NCI-H1092 treated with DMSO at 0.1 percent for 48 hours (cell line): ENCODE measurements at regions not wholly inside any gene's neighbourhood (a gene's known extent, or its start where the extent isn't known, plus 50 kb on each side); places are given as distances from the start of the nearest gene placed in this dataset.
"Not testable (repeated sequence)": the region's sequence is repeated elsewhere in the genome, so short reads cannot be mapped to it uniquely, and the experiment has no call there.

ENCODE experiments used
- DNase-seq: peaks from one replicate; lab custom pipeline; 2025; lab: John Stamatoyannopoulos, UW

DNA sequence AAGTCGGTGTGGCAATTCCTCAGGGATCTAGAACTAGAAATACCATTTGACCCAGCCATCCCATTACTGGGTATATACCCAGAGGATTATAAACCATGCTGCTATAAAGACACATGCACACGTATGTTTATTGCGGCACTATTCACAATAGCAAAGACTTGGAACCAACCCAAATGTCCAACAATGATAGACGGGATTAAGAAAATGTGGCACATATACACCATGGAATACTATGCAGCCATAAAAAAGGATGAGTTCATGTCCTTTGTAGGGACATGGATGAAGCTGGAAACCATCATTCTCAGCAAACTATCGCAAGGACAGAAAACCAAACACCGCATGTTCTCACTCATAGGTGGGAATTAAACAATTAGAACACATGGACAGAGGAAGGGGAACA lies 80.6 kb upstream of the ST3GAL5 start:
- not testable (repeated sequence) for DNase-seq

DNA sequence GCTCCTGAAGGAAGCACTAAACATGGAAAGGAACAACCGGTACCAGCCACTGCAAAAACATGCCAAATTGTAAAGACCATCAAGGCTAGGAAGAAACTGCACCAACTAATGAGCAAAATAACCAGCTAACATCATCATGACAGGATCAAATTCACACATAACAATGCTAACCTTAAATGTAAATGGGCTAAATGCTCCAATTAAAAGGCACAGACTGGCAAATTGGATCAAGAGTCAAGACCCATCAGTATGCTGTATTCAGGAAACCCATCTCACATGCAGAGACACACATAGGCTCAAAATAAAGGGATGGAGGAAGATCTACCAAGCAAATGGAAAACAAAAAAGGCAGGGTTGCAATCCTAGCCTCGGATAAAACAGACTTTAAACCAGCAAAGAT lies 77.0 kb upstream of the ST3GAL5 start:
- DNase-seq, result not testable (repeated sequence)

DNA sequence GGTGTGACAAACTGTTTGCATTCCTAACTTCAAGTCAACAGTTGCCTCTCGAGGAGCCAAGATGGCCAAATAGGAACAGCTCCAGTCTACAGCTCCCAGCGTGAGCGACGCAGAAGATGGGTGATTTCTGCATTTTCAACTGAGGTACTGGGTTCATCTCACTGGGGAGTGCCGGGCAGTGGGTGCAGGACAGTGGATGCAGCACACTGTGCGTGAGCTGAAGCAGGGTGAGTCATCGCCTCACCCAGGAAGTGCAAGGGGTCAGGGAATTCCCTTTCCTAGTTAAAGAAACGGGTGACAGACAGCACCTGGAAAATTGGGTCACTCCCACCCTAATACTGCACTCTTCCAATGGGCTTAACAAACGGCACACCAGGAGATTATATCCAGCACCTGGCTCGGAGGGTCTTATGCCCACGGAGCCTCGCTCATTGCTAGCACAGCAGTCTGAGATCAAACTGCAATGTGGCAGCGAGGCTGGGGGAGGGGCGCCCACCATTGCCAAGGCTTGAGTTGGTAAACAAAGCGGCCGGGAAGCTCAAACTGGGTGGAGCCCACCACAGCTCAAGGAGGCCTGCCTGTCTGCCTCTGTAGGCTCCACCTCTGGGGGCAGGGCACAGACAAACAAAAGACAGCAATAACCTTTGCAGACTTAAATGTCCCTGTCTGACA lies 75.1 kb upstream of the ST3GAL5 start:
- DNase-seq, result not testable (repeated sequence)

DNA sequence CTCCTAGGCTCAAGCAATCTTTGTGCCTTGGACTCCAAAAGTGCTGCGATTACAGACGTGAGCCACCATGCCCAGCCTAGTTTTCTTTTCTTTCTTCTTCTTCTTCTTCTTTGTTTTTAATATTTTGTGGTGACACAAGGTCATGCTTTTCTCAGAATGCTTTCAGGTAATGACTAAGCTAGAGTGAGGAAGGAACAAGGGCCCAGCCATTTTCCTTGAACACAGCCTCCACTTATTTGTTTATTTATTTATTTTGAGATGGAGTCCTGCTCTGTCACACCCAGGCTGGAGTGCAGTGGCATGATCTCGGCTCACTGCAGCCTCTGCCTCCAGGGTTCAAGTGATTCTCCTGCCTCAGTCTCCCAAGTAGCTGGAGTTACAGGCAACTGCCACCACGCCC lies 74.3 kb upstream of the ST3GAL5 start:
- no peak for DNase-seq

DNA sequence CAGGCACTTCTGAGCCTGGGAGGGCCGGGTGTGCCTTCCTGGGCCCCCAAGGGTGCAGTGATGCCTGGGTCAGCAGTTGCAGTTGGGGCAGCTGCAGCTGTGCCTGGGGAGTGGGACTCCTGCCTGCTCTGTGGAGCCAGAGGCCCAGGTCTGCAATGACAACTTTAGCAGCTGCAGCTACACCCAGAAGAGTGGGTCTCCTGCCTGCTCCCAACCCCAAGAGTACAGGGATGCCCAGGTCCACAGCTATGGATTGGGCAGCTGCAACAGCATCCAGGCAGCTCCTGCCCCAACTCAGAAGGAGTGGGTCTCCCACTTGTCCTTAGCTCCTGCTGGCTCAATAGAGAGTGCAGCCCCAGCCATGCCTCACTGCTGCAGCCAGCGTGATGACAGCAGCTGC lies 73.0 kb upstream of the ST3GAL5 start:
- no peak for DNase-seq

DNA sequence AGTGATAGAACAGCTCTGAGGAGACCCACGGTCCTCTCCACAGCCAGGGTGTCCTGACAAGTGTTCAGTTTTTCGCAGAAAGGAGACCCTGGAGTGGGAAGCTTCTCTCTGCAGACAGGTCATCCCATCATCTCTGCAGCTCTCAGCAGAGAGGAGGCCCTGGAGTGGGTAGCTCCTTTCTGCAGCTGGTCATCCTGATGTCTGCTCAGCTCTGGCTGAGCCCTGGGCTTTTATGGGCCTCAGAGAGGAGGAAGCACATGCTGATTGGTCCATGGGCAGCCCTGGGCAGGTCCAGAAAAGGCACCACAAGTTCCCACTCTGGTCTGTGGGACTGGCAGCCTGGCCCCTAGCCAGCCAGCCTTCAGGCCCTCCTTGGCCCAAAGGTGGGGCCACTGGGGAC lies 72.3 kb upstream of the ST3GAL5 start:
- no peak for DNase-seq

DNA sequence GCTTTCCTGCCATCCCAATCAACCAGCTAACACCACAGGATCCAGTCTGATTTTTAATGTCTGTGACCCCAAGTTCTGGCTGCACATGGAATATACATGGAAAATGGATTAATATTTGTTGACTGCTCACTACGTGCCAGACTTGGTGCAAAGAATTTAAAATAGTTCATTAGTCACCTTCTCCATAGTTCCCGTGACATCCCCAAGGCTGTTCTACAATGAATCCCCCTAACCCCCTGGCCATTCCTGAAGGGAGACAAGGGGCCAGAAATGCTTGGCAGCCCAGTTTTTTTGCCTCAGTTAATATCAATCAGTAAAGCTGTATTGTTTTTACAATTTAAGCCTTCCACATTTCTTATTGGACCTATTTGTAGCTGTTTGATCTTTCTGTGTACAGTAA lies 71.0 kb upstream of the ST3GAL5 start:
- no peak for DNase-seq

DNA sequence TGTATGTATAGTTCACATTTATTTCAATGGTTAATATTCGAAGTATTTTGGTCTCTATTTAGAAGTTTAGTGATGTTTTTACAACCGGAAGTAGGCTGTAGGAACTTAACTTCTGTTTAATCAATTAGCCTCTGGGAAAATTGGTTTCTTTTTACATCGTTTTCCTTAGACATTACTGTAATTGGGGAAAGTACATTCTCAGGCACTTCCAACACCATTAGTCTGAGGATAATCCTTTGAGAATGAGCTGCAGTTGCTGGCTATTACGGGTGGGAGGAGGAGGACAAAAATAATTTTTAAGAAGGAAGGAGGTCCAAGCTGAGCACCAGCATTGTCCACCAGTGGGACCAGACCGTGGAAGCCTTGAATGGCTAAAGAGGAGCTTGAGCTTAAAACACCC lies 70.4 kb upstream of the ST3GAL5 start:
- DNase-seq, result no peak

DNA sequence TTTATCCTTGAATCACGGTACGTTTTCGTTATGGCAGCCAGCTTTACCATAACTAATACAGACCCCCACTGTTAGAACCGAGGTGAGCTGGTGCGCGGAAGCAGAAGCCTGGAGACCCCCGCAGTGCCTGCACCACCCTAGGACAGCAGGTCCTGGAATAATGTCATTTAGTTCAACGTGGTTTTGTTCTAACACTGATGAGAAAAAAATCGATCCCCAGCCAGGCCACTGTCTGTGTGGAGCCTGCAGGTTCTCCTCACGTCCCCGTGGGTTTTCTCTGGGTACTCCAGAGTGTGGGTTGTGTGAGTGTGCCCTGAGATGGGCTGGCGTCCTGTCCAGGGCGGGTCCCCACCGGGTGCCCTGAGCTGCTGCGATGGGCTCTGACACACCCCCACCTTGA lies 69.9 kb upstream of the ST3GAL5 start:
- DNase-seq, result no peak

DNA sequence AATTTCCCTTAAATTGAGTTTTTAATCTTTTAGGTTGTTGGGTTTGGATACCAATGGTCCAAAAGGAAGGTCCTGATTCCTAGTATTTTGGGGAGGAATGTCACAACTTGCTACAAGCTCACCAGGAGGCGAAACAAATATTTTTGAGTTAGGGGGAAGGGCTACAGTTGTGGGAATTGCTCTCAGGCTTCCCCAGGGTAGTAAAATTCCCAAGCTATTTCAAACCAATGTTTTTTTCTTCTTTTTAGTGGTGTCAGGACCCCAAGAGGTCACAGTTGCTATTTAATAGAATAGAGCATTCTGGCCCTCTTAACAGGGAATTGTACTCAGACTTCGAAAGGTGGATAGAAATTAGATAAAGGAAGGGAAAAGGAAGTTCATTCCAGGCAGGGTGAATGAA lies 68.5 kb upstream of the ST3GAL5 start:
- DNase-seq, result no peak

DNA sequence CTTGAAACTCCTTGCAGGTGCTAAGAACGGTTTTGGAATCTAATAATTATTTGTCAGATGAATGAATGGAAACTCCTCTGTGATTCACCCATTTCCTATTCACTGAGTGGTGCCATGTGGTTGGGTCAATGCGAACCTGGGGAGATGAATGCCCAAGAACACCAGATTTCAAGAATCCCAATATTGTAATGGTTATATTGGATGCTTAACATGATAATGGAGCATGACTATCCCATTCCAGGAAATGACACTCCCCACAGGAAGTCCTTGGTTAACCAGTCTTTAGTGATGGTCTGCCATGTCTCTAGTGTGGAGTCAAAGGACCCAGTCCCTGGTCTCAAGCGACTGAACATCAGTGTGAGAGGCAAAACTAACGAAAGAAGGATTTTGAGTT lies 67.9 kb upstream of the ST3GAL5 start:
- DNase-seq, result no peak

DNA sequence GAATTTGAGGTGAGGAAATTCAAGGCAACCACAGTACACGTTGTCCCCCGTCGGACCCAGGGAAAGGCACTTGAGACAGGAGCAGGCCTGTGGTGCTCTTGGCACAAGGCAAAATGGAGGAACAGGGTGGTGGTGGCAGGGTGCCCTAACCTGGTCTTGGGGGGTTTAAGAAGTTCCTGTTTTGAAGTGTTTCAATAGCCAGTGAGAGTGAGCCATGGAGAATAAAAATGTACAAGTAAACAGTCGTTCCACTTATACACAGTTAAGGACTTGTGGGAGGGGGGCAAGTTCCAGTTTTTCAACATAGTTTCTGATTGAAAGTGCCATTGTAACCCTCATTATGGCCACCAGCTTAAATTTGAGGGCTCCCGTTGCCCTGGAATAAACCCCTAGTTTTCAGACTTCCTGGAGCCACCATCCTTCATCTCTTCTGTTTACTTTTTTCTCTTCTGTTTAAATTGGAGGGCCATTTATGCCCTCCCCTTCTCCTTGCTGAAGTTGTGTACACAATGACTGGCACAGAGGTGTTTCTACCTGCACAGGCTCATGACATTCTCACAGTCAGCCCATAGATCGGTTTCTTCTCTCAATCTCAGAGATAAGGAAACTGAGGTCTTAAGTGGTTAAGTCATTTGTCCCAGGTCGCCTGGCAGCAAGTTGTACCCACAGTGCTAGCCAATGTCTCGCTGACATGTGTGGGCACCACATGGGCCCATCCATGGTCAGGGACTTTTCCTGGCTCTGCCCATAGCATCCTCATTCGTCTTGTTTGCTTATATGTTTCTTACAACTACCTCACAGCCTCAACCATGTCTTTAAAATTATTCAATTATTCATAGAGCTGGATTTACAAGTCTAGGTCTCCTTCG lies 66.0 kb upstream of the ST3GAL5 start:
- DNase-seq, result peak; percentile 12

DNA sequence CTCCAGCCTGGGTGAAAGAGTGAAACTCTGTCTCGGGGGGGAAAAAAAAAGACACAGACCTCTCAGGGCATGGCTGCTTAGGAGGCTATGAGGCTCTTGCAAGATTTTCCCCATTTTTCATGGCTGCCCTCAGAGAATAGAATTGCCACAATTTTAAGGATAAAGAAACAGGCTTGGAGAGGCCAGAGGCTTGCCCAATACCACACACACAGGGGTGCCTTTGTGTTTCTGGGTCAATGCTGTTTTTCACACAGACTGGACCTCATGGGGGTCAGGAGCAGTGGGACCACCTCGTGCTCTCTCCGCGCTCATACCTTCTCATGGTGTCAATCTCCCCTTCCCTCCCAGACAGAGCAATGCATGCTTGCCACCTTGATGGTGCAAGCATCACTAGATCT lies 65.4 kb upstream of the ST3GAL5 start:
- DNase-seq, result no peak

DNA sequence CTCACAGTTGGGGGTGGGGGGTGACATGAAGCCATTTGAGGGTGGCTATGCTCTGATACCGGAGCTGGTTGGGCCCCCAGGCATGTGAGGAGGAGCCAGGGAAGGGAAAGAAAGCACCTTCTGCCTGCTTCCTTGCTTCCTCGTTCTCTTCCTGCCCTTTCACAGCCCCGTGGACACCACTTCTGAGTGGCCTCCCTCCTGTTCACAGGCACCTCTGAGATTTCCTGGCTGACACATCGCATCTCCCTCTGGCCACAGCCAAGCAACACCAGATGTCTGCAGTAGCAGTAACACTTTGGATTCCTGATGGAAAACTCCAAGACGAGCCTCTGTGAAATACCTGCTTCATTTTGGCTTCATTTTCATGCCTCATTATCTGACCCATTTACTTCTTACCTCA lies 64.7 kb upstream of the ST3GAL5 start:
- DNase-seq, result no peak

DNA sequence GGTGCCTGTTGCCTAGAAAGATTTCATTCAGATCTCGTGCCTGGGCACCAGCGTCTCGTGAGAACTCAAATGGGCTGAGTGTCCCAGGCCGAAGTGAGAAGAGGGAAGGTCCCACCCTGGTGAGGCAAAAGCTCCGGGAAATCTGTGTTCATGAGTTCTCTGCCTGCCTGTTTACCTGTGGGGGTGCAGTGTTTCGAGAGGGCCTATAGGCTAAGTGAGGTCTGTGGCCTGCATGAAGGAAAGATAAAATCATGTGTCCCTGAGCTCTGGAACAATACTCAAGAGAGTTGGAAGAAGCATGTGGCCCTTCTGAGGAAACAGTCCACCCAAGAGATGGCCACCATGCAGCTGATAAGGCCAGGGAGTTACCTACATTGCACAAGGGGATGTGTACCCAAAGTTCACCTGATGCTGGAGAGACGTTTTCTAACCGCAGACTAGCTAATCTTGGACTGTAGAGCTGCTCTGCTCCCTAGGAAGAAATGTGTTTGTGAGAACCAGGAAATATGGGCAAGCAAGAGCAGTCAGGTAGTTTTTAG lies 63.5 kb upstream of the ST3GAL5 start:
- no peak for DNase-seq

DNA sequence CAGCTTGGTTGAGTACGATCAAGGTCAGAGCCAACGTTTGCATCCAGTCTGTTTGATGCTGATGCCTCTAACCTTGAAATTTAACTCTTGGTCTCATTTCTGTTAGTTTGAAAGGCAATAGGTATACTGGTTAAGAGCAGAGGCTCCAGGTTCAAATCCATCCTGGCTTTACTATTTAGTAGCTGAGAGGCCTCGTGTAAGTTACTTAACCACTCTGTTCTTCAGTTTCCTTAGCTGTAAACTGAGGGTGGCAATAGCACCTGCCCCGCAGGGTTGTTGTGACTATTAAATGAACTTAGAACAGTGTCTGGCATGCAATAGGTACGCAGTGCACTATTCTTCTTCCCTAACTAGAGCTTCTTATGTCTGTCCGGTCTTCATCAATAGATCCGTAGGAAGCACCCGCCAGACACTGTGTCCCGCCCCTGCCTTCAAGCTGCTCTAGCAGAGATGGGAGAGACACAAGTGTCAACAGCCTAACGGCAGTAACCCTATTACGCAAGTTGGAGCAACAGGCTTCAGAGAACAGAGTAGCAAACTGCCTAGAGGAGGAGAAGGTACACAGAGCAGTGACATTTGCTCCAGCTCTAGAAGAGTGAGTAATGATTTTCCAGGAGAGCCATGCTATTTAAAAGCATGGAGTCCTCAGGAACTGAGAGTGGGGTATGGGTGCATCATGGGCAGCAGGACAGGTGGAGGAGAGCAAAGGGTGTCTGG lies 62.7 kb upstream of the ST3GAL5 start:
- no peak for DNase-seq

DNA sequence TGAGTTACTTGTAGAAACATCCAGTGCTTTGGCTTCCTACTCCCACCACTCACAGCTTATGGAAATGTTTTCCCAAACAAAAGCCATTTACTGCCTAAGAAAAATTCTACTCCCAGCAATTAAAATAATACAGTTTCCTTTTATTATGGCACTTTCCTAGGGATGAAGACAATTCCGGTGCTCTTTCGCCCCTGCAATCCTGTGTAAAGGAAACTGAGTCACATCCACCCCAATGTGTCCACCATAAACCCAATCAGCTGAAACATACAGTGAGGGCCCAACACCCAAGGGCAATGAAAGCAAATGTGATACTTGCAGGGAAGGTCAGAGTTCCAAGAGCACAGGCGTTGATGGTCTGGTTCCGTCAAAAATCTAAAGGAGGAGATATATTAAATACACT lies 62.0 kb upstream of the ST3GAL5 start:
- DNase-seq, result no peak

DNA sequence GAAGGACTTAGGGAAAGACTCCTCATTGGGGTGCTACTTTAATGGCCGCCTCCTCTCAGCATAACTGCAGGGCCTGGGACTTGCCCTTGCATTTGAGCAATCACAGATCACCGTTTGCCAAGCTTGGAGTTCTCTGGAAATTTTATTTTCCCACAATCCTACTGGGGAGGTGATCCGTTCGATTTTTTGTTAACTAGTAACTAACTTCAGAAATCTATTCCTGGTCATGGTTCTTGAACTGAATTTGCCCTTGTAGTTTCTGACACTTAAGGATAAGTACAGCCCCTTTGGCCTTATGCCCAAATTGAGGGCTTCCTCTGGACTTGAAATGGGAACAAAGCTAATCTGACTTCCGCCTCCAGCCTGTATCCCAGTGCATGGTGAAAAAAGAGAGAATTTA lies 60.5 kb upstream of the ST3GAL5 start:
- DNase-seq, result no peak

DNA sequence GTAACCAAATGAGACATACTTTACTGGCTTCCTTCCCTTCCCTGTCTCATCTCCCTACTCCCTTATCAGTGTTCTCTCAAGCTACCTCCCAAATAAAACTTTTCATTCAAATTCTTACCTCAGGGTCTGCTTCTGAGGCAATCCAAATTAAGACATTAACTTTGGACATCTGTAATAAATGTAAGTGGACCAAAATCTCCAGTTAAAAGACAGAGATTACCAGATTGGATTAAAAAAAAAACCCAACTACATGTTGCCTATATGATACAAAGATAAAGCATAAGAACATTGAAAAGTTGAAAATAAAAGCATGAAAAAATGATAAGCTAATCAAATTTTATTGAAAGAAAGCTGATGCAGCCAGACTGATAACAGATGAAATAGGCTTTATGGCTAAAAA lies 58.8 kb upstream of the ST3GAL5 start:
- DNase-seq, result no peak

DNA sequence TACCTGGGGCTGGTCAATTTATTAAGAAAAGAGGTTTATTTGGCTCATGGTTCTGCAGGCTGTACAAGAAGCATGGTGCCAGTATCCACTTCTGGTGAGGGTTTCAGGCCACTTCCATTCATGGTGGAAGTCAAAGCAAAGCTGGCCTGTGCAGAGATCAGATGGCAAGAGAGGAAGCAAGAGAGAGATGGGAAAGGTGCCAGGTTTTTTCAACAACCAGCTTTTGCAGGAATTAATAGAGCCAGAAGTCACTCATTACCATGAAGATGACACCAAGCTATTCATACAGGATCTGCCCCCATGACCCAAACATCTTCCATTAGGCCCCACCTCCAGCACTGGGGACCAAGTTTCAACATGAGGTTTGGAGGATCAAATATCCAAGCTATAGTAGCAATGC lies 56.8 kb upstream of the ST3GAL5 start:
- DNase-seq, result no peak

DNA sequence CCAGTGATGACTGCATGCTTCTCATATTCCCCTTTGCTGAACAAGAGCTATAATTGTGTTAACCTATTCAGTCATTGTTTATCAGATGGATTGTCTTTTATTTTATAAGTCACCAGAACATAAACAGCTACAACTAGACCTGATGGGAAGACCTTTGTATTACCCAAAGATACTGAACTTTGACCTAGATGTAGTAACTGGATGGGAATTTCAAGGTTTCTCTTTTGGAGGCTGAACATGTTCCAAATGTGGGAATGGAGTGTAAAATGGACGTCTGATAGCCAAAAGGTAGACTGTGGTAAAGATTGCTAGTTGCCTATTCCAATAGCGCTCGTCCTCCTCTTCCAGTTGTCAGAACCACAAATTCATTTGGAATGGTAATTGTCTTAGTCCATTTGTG lies 56.4 kb upstream of the ST3GAL5 start:
- no peak for DNase-seq

DNA sequence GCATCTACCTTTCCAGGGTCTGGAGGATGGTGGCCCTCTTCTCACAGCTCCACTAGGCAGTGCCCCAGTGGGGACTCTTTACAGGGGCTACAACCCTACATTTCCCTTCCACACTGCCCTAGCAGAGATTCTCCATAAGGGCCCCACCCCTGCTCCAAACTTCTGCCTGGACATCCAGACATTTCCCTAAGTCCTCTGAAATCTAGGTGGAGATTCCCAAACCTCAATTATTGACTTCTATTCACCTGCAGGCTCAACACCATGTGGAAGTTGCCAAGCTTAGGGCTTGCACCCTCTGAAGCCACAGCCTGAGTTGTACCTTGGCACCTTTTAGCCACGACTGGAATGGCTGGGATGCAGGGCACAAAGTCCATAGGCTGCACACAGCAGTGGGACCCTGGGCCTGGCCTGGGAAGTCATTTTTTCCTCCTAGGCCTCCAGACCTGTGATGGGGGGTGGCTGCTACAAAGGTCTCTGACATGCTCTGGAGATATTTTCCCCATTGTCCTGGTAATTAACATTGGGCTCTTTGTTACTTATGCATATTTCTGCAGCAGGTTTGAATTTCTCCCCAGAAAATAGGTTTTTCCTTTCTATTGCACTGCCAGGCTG lies 53.7 kb upstream of the ST3GAL5 start:
- DNase-seq, result no peak
